WERI-Rb-1 (cell line): ENCODE measurements at regions not wholly inside any gene's neighbourhood (a gene's known extent, or its start where the extent isn't known, plus 50 kb on each side); places are given as distances from the start of the nearest gene placed in this dataset.
A peak's percentile ranks its signal among the peaks of the same experiment; 100 is the strongest.

Experiments
- DNase-seq: peaks from one replicate; pipeline ENCODE4 v3.0.0-alpha.2; 2020
- H3K27ac ChIP-seq: fragments of 250-450 bp; sonication (Bioruptor Pico); 2 replicates; pipeline ENCODE4 v1.5.1; 2020; ENCODE audit warnings: mild to moderate bottlenecking, moderate library complexity
- H3K27me3 ChIP-seq: fragments of 250-450 bp; sonication (Bioruptor Pico); 2 replicates; pipeline ENCODE4 v1.5.1; 2021; ENCODE audit warnings: mild to moderate bottlenecking, low read depth, moderate library complexity; ENCODE audit not compliant: insufficient read depth, severe bottlenecking
- H3K36me3 ChIP-seq: fragments of 250-450 bp; sonication (Bioruptor Pico); 2 replicates; pipeline ENCODE4 v1.5.1; 2020; ENCODE audit warnings: mild to moderate bottlenecking, moderate library complexity
- H3K4me3 ChIP-seq: 2 replicates; pipeline ENCODE4 v1.5.1; 2011; ENCODE audit warnings: low read depth, mild to moderate bottlenecking, control low read depth, low read length
- H3K9me3 ChIP-seq: fragments of 250-450 bp; sonication (Bioruptor Pico); 2 replicates; pipeline ENCODE4 v1.5.1; 2021; ENCODE audit warnings: mild to moderate bottlenecking, moderate library complexity; ENCODE audit not compliant: severe bottlenecking
- CTCF ChIP-seq: IDR thresholded peaks from 2 replicates; pipeline ENCODE4 v1.5.1; 2011; ENCODE audit warnings: low read depth, mild to moderate bottlenecking, control low read depth, inconsistent platforms, low read length

GRCh38 chr6:94131271-94131670 is 711.9 kb upstream of the EPHA7 start:
- Histone ChIP-seq H3K4me3 (no peak overlapping the region), H3K9me3 (no peaks in the 10 kb centered on the region), H3K27me3 (no peaks in the 10 kb centered on the region), H3K36me3 (no peaks in the 10 kb centered on the region), H3K27ac (no peak overlapping the region)
- no peak for DNase-seq
- TF ChIP-seq CTCF, result no peak

GRCh38 chr6:94130478-94130877 is 711.1 kb upstream of the EPHA7 start:
- Histone ChIP-seq H3K27ac (no peak overlapping the region), H3K36me3 (no peaks in the 10 kb centered on the region), H3K9me3 (no peaks in the 10 kb centered on the region), H3K27me3 (no peaks in the 10 kb centered on the region), H3K4me3 (no peak overlapping the region)
- TF ChIP-seq CTCF, result no peak
- peak; percentile 47 for DNase-seq

GRCh38 chr6:94129926-94130325 is 710.6 kb upstream of the EPHA7 start:
- Histone ChIP-seq H3K27ac (no peak overlapping the region), H3K4me3 (no peak overlapping the region), H3K36me3 (no peaks in the 10 kb centered on the region), H3K27me3 (no peaks in the 10 kb centered on the region), H3K9me3 (no peaks in the 10 kb centered on the region)
- no peak for TF ChIP-seq CTCF
- DNase-seq, result no peak

- Histone ChIP-seq H3K27ac (no peak overlapping the region), H3K4me3 (no peak overlapping the region), H3K9me3 (no peaks in the 10 kb centered on the region)
These were observed 708.4 kb upstream of the EPHA7 start for GRCh38 chr6:94127716-94128115.

GRCh38 chr6:94124333-94124732 is 705.0 kb upstream of the EPHA7 start:
- Histone ChIP-seq H3K4me3 (no peak overlapping the region), H3K27ac (no peak overlapping the region), H3K36me3 (no peaks in the 10 kb centered on the region), H3K27me3 (no peaks in the 10 kb centered on the region), H3K9me3 (no peaks in the 10 kb centered on the region)
- no peak for TF ChIP-seq CTCF
- DNase-seq, result no peak

More at GRCh38 chr6:94127716-94128115, 708.4 kb upstream of the EPHA7 start:
- Histone ChIP-seq H3K36me3 (no peaks in the 10 kb centered on the region), H3K27me3 (no peaks in the 10 kb centered on the region)
- no peak for DNase-seq
- no peak for TF ChIP-seq CTCF

GRCh38 chr6:94121094-94121493 is 701.7 kb upstream of the EPHA7 start:
- no peak for DNase-seq
- no peak for TF ChIP-seq CTCF
- Histone ChIP-seq H3K27ac (no peak overlapping the region), H3K4me3 (no peak overlapping the region), H3K9me3 (no peaks in the 10 kb centered on the region), H3K36me3 (no peaks in the 10 kb centered on the region), H3K27me3 (no peaks in the 10 kb centered on the region)
